C1 segment of cervical spinal cord (tissue), 14 donors: ENCODE measurements at regions not wholly inside any gene's neighbourhood (a gene's known extent, or its start where the extent isn't known, plus 50 kb on each side); places are given as distances from the start of the nearest gene placed in this dataset.

Source experiments
- DNase-seq, 14 donors: peaks; one replicate each; lab custom pipeline; 2025; lab: John Stamatoyannopoulos, UW

- DNase-seq: no peak
These were observed 582.2 kb upstream of the CADM1 start for GRCh38 chr11:116086426-116086825.

GRCh38 chr11:116085031-116085635 is 580.9 kb upstream of the CADM1 start:
- DNase-seq: no peak

GRCh38 chr11:116084511-116084910 is 580.3 kb upstream of the CADM1 start:
- no peak for DNase-seq

GRCh38 chr11:116082256-116082655 is 578.0 kb upstream of the CADM1 start:
- DNase-seq: peak in 2 of 14 donors; percentile 6 to 88

GRCh38 chr11:116079580-116079979 is 575.4 kb upstream of the CADM1 start:
- DNase-seq: no peak

GRCh38 chr11:116078101-116078591 is 573.9 kb upstream of the CADM1 start:
- no peak for DNase-seq

GRCh38 chr11:116077092-116077491 is 572.9 kb upstream of the CADM1 start:
- DNase-seq: no peak

GRCh38 chr11:116073854-116074837 is 569.9 kb upstream of the CADM1 start:
- DNase-seq: peak in 4 of 14 donors; percentile 4 to 48 (median 22)

GRCh38 chr11:116072601-116073410 is 568.6 kb upstream of the CADM1 start:
- DNase-seq: no peak

GRCh38 chr11:116072133-116072532 is 567.9 kb upstream of the CADM1 start:
- DNase-seq: no peak

GRCh38 chr11:116071241-116071640 is 567.0 kb upstream of the CADM1 start:
- DNase-seq: no peak

GRCh38 chr11:116070520-116070919 is 566.3 kb upstream of the CADM1 start:
- no peak for DNase-seq

GRCh38 chr11:116066777-116067176 is 562.6 kb upstream of the CADM1 start:
- DNase-seq: no peak

GRCh38 chr11:116065986-116066385 is 561.8 kb upstream of the CADM1 start:
- DNase-seq: no peak

GRCh38 chr11:116065191-116065895 is 561.1 kb upstream of the CADM1 start:
- DNase-seq: no peak

GRCh38 chr11:116062490-116063171 is 558.4 kb upstream of the CADM1 start:
- DNase-seq: no peak

GRCh38 chr11:116062129-116062489 is 557.9 kb upstream of the CADM1 start:
- DNase-seq: no peak

- no peak for DNase-seq
These were observed 557.1 kb upstream of the CADM1 start for GRCh38 chr11:116061322-116061721.

GRCh38 chr11:116059919-116060318 is 555.7 kb upstream of the CADM1 start:
- no peak for DNase-seq

- DNase-seq: no peak
These were observed 552.8 kb upstream of the CADM1 start for GRCh38 chr11:116057000-116057399.

- DNase-seq: no peak
These were observed 550.8 kb upstream of the CADM1 start for GRCh38 chr11:116055064-116055463.
